SK-N-SH (cell line): ENCODE measurements at regions not wholly inside any gene's neighbourhood (a gene's known extent, or its start where the extent isn't known, plus 50 kb on each side); places are given as distances from the start of the nearest gene placed in this dataset.

Experiments used
- GABPA ChIP-seq: IDR thresholded peaks from 2 replicates; pipeline ENCODE4 v1.4.0; 2012; ENCODE audit warnings: low read depth, mild to moderate bottlenecking
- IRF3 ChIP-seq: fragments of 150-350 bp; IDR thresholded peaks from 2 replicates; pipeline ENCODE4 v1.6.1; 2016; ENCODE audit warnings: mild to moderate bottlenecking, low read depth, low read length
- MEF2A ChIP-seq: IDR thresholded peaks from 2 replicates; pipeline ENCODE4 v1.4.0; 2012; ENCODE audit warnings: low read depth, borderline replicate concordance
- TAF1 ChIP-seq: IDR thresholded peaks from 2 replicates; pipeline ENCODE4 v1.6.1; 2012; ENCODE audit warnings: low read depth, mild to moderate bottlenecking, low read length, moderate library complexity, borderline replicate concordance
- TF ChIP-seq, protein P1 (sequence below): fragments of 200-600 bp; sonication (generic); IDR thresholded peaks from 2 replicates; pipeline ENCODE4 v1.6.1; 2017; ENCODE audit warnings: antibody characterized with exemption, mild to moderate bottlenecking, moderate library complexity
- TF ChIP-seq, protein P2 (sequence below): fragments of 150-350 bp; IDR thresholded peaks from 2 replicates; pipeline ENCODE4 v1.6.1; 2017; ENCODE audit warnings: antibody characterized with exemption, low read length, low read depth, borderline replicate concordance

GRCh38 chr13:50228527-50228926 is 213.3 kb downstream of the KCNRG start:
- TF ChIP-seq, protein P1, sequence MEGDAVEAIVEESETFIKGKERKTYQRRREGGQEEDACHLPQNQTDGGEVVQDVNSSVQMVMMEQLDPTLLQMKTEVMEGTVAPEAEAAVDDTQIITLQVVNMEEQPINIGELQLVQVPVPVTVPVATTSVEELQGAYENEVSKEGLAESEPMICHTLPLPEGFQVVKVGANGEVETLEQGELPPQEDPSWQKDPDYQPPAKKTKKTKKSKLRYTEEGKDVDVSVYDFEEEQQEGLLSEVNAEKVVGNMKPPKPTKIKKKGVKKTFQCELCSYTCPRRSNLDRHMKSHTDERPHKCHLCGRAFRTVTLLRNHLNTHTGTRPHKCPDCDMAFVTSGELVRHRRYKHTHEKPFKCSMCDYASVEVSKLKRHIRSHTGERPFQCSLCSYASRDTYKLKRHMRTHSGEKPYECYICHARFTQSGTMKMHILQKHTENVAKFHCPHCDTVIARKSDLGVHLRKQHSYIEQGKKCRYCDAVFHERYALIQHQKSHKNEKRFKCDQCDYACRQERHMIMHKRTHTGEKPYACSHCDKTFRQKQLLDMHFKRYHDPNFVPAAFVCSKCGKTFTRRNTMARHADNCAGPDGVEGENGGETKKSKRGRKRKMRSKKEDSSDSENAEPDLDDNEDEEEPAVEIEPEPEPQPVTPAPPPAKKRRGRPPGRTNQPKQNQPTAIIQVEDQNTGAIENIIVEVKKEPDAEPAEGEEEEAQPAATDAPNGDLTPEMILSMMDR = no peak
- TF ChIP-seq TAF1 = no peak
- TF ChIP-seq, protein P2, sequence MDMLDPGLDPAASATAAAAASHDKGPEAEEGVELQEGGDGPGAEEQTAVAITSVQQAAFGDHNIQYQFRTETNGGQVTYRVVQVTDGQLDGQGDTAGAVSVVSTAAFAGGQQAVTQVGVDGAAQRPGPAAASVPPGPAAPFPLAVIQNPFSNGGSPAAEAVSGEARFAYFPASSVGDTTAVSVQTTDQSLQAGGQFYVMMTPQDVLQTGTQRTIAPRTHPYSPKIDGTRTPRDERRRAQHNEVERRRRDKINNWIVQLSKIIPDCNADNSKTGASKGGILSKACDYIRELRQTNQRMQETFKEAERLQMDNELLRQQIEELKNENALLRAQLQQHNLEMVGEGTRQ = no peak
- no peak for TF ChIP-seq GABPA
- TF ChIP-seq MEF2A = no peak
- no peak for TF ChIP-seq IRF3
